ENCODE measurements at regions not wholly inside any gene's neighbourhood (a gene's known extent, or its start where the extent isn't known, plus 50 kb on each side); places are given as distances from the start of the nearest gene placed in this dataset.

DNA sequence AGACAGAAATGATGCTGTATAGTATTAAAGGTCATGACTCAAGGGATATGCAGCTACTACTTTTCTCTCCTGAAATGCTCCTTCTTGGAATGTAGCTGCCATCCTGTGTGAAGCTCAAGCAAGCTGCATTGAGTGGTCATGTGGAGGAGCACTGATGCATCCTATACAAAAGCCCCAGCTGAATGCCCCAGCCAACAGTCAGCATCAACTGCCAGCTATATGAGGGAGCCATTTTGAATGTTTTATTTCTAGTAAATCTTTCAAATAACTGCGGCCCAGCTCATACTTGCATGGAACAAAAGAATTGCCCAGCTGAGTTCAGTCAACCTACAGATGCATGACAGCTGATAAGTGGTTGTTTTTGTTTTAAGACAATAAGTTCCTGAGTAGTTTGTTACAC, 165.0 kb upstream of the GEMIN8 start:
- TF ChIP-seq, protein P1, sequence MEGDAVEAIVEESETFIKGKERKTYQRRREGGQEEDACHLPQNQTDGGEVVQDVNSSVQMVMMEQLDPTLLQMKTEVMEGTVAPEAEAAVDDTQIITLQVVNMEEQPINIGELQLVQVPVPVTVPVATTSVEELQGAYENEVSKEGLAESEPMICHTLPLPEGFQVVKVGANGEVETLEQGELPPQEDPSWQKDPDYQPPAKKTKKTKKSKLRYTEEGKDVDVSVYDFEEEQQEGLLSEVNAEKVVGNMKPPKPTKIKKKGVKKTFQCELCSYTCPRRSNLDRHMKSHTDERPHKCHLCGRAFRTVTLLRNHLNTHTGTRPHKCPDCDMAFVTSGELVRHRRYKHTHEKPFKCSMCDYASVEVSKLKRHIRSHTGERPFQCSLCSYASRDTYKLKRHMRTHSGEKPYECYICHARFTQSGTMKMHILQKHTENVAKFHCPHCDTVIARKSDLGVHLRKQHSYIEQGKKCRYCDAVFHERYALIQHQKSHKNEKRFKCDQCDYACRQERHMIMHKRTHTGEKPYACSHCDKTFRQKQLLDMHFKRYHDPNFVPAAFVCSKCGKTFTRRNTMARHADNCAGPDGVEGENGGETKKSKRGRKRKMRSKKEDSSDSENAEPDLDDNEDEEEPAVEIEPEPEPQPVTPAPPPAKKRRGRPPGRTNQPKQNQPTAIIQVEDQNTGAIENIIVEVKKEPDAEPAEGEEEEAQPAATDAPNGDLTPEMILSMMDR (IDR thresholded peaks at IDR 0.05), result no peak
- TF ChIP-seq SIN3A (IDR thresholded peaks at IDR 0.05; ENCODE audit: borderline replicate concordance, low read depth, low read length), result no peak
- TF ChIP-seq TAF1 (IDR thresholded peaks at IDR 0.05; ENCODE audit: borderline replicate concordance, low read depth, low read length), result no peak
- no peak for TF ChIP-seq MXI1 (IDR thresholded peaks at IDR 0.05; ENCODE audit: low read depth, low read length)
- TF ChIP-seq TCF12 (IDR thresholded peaks at IDR 0.05), result no peak

Data from SK-N-SH (cell line).